ENCODE measurements at regions not wholly inside any gene's neighbourhood (a gene's known extent, or its start where the extent isn't known, plus 50 kb on each side); places are given as distances from the start of the nearest gene placed in this dataset.
"Not testable (repeated sequence)": the region's sequence is repeated elsewhere in the genome, so short reads cannot be mapped to it uniquely, and the experiment has no call there.

GRCh38 chr14:48267926-48268325 is 592.5 kb upstream of the MDGA2 start:
- not testable (repeated sequence) for DNase-seq (ENCODE audit: low read depth in 2 of 2)

- DNase-seq (ENCODE audit: low read depth in 2 of 2), result not testable (repeated sequence)
Measured at GRCh38 chr14:48266201-48266600, 590.8 kb upstream of the MDGA2 start.

- DNase-seq (ENCODE audit: low read depth in 2 of 2), result no peak
Measured at GRCh38 chr14:48261436-48261835, 586.0 kb upstream of the MDGA2 start.

- not testable (repeated sequence) for DNase-seq (ENCODE audit: low read depth in 2 of 2)
Measured at GRCh38 chr14:48260394-48261295, 585.2 kb upstream of the MDGA2 start.

GRCh38 chr14:48259876-48260275 is 584.5 kb upstream of the MDGA2 start:
- DNase-seq (ENCODE audit: low read depth in 2 of 2), result not testable (repeated sequence)

- not testable (repeated sequence) for DNase-seq (ENCODE audit: low read depth in 2 of 2)
Measured at GRCh38 chr14:48259232-48259631, 583.8 kb upstream of the MDGA2 start.

GRCh38 chr14:48258703-48259102 is 583.3 kb upstream of the MDGA2 start:
- DNase-seq (ENCODE audit: low read depth in 2 of 2), result not testable (repeated sequence)

- DNase-seq (ENCODE audit: low read depth in 2 of 2), result no peak
Measured at GRCh38 chr14:48253020-48253419, 577.6 kb upstream of the MDGA2 start.

- DNase-seq (ENCODE audit: low read depth in 2 of 2), result no peak
Measured at GRCh38 chr14:48251290-48251689, 575.9 kb upstream of the MDGA2 start.

- no peak for DNase-seq (ENCODE audit: low read depth in 2 of 2)
Measured at GRCh38 chr14:48250575-48250974, 575.2 kb upstream of the MDGA2 start.

GRCh38 chr14:48247977-48248376 is 572.6 kb upstream of the MDGA2 start:
- DNase-seq (ENCODE audit: low read depth in 2 of 2), result no peak

GRCh38 chr14:48243900-48244299 is 568.5 kb upstream of the MDGA2 start:
- DNase-seq (ENCODE audit: low read depth in 2 of 2), result no peak

- DNase-seq (ENCODE audit: low read depth in 2 of 2), result no peak
Measured at GRCh38 chr14:48229091-48229490, 553.7 kb upstream of the MDGA2 start.

GRCh38 chr14:48193893-48194292 is 518.5 kb upstream of the MDGA2 start:
- DNase-seq (ENCODE audit: low read depth in 2 of 2), result no peak

GRCh38 chr14:48149624-48150023 is 474.2 kb upstream of the MDGA2 start:
- DNase-seq (ENCODE audit: low read depth in 2 of 2), result not testable (repeated sequence)

GRCh38 chr14:48140804-48141203 is 465.4 kb upstream of the MDGA2 start:
- no peak for DNase-seq (ENCODE audit: low read depth in 2 of 2)

GRCh38 chr14:48129472-48129871 is 454.1 kb upstream of the MDGA2 start:
- DNase-seq (ENCODE audit: low read depth in 2 of 2), result no peak

- no peak for DNase-seq (ENCODE audit: low read depth in 2 of 2)
Measured at GRCh38 chr14:48127674-48128073, 452.3 kb upstream of the MDGA2 start.

GRCh38 chr14:48125654-48126053 is 450.2 kb upstream of the MDGA2 start:
- DNase-seq (ENCODE audit: low read depth in 2 of 2), result no peak

- DNase-seq (ENCODE audit: low read depth in 2 of 2), result no peak
Measured at GRCh38 chr14:48113713-48114112, 438.3 kb upstream of the MDGA2 start.

- no peak for DNase-seq (ENCODE audit: low read depth in 2 of 2)
Measured at GRCh38 chr14:48111151-48111550, 435.7 kb upstream of the MDGA2 start.

- no peak for DNase-seq (ENCODE audit: low read depth in 2 of 2)
Measured at GRCh38 chr14:48107646-48108045, 432.2 kb upstream of the MDGA2 start.

GRCh38 chr14:48096897-48097296 is 421.5 kb upstream of the MDGA2 start:
- no peak for DNase-seq (ENCODE audit: low read depth in 2 of 2)

GRCh38 chr14:48086516-48086915 is 411.1 kb upstream of the MDGA2 start:
- no peak for DNase-seq (ENCODE audit: low read depth in 2 of 2)
